Osteocyte (in vitro differentiated cells): ENCODE measurements at regions not wholly inside any gene's neighbourhood (a gene's known extent, or its start where the extent isn't known, plus 50 kb on each side); places are given as distances from the start of the nearest gene placed in this dataset.
A peak's percentile ranks its signal among the peaks of the same experiment; 100 is the strongest.
"Not testable (repeated sequence)": the region's sequence is repeated elsewhere in the genome, so short reads cannot be mapped to it uniquely, and the experiment has no call there.

Experiments
- DNase-seq: peaks from one replicate; pipeline ENCODE4 v3.0.0; 2021; ENCODE audit warnings: mixed read lengths; ENCODE audit not compliant: unreplicated experiment; ENCODE audit errors: extremely low spot score
- H3K27ac Mint-ChIP-seq: one replicate; pipeline ENCODE4 v1.8.0; 2021; ENCODE audit warnings: mild to moderate bottlenecking, mixed read lengths; ENCODE audit not compliant: unreplicated experiment
- H3K27me3 Mint-ChIP-seq: one replicate; pipeline ENCODE4 v1.8.0; 2021; ENCODE audit warnings: mixed read lengths; ENCODE audit not compliant: unreplicated experiment
- H3K36me3 Mint-ChIP-seq: one replicate; pipeline ENCODE4 v1.8.0; 2021; ENCODE audit warnings: mixed read lengths; ENCODE audit not compliant: unreplicated experiment
- H3K4me1 Mint-ChIP-seq: one replicate; pipeline ENCODE4 v1.8.0; 2021; ENCODE audit warnings: mixed read lengths; ENCODE audit not compliant: unreplicated experiment
- H3K4me3 Mint-ChIP-seq: one replicate; pipeline ENCODE4 v1.8.0; 2021; ENCODE audit warnings: mild to moderate bottlenecking, moderate library complexity, mixed read lengths; ENCODE audit not compliant: unreplicated experiment
- H3K9me3 Mint-ChIP-seq: one replicate; pipeline ENCODE4 v1.8.0; 2021; ENCODE audit warnings: mixed read lengths; ENCODE audit not compliant: unreplicated experiment

DNA sequence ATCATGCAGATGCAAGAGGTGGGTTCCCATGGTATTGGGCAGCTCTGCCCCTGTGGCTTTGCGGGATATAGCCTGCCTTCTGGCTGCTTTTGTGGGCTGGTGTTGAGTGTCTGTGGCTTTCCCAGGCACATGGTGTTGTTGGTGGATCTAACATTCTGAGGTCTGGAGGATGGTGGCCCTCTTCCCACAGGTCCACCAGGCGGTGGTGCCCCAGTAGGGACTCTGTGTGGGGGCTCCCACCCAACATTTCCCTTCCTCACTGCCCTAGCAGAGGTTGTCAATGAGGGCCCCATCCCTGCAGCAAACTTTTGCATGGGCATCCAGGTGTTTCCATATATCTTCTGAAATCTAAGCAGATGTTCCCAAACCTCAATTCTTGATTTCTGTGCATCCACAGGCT lies 420.5 kb upstream of the TPTE start:
- not testable (repeated sequence) for H3K4me3 Mint-ChIP-seq, H3K9me3 Mint-ChIP-seq, H3K27me3 Mint-ChIP-seq, H3K4me1 Mint-ChIP-seq, H3K36me3 Mint-ChIP-seq, H3K27ac Mint-ChIP-seq
- DNase-seq, result peak; percentile 65

DNA sequence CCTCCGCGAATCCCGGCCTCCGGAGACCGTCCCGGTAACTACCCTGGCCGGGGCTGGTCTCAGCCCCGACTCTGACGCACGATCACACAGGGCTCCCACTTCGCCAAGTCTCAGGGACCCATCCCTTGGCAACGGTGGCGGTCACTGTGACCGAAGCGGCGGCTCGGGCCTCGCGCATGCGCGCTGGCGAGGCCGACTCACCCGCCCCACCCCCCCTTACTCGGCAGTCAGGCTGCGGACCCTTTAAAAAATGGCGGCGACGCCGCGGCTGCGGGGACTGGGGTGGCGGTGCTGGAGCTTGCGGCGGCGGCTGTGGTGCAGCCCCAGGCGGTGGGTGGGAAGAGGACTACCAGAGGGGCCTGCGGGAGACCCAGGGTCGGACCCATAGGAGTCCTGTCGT lies 402.0 kb upstream of the TPTE start:
- H3K4me1 Mint-ChIP-seq, H3K27ac Mint-ChIP-seq, H3K9me3 Mint-ChIP-seq, H3K36me3 Mint-ChIP-seq, H3K4me3 Mint-ChIP-seq, H3K27me3 Mint-ChIP-seq: not testable (repeated sequence)
- peak; percentile 84 for DNase-seq

GRCh38 chr21:10119746-10120535 lies 401.4 kb upstream of the TPTE start:
- not testable (repeated sequence) for H3K4me3 Mint-ChIP-seq, H3K27ac Mint-ChIP-seq

GRCh38 chr21:10120536-10120934 lies 400.8 kb upstream of the TPTE start:
- H3K4me1 Mint-ChIP-seq, H3K27me3 Mint-ChIP-seq, H3K27ac Mint-ChIP-seq, H3K9me3 Mint-ChIP-seq, H3K36me3 Mint-ChIP-seq, H3K4me3 Mint-ChIP-seq: not testable (repeated sequence)
- DNase-seq, result peak; percentile 81

More at GRCh38 chr21:10119746-10120535, 401.4 kb upstream of the TPTE start:
- DNase-seq, result peak; percentile 84
- H3K9me3 Mint-ChIP-seq, H3K36me3 Mint-ChIP-seq, H3K4me1 Mint-ChIP-seq, H3K27me3 Mint-ChIP-seq: not testable (repeated sequence)

- not testable (repeated sequence) for H3K27ac Mint-ChIP-seq, H3K9me3 Mint-ChIP-seq, H3K36me3 Mint-ChIP-seq, H3K27me3 Mint-ChIP-seq, H3K4me3 Mint-ChIP-seq, H3K4me1 Mint-ChIP-seq
- peak; percentile 75 for DNase-seq
Measured at GRCh38 chr21:10120965-10121550, 400.3 kb upstream of the TPTE start.

DNA sequence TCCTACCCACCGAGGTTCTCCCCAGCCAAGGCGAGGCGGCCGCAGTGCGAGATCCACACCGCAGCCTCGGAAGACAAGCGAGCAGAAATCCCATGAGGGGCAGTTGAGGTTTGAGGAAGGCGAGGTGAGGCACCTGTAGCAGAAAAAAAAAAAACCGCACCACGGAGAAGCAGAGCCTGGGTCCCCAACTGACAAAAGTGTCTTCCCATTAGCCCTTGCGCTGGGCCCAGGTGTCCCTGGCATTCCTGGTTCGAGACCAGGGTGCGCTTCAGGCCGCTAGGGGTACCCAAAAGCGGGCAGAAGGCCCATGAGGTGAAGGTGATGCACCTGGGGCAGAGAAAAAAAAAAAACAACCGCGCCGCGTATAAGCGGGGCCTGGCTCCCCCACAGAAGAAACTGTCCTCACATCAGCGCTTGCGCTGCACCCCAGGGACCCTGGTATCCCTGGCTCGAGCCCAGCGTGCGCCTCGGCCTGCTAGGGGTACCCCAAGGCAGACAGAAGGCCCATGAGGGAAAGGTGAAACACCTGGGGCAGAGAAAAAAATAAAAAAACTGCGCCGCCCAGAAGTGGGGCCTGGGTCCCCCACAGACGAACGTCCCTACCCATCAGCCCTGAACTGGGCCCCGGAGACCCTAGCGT lies 399.4 kb upstream of the TPTE start:
- H3K4me3 Mint-ChIP-seq, H3K27ac Mint-ChIP-seq, H3K36me3 Mint-ChIP-seq, H3K4me1 Mint-ChIP-seq, H3K9me3 Mint-ChIP-seq, H3K27me3 Mint-ChIP-seq: not testable (repeated sequence)
- DNase-seq, result peak; percentile 71

DNA sequence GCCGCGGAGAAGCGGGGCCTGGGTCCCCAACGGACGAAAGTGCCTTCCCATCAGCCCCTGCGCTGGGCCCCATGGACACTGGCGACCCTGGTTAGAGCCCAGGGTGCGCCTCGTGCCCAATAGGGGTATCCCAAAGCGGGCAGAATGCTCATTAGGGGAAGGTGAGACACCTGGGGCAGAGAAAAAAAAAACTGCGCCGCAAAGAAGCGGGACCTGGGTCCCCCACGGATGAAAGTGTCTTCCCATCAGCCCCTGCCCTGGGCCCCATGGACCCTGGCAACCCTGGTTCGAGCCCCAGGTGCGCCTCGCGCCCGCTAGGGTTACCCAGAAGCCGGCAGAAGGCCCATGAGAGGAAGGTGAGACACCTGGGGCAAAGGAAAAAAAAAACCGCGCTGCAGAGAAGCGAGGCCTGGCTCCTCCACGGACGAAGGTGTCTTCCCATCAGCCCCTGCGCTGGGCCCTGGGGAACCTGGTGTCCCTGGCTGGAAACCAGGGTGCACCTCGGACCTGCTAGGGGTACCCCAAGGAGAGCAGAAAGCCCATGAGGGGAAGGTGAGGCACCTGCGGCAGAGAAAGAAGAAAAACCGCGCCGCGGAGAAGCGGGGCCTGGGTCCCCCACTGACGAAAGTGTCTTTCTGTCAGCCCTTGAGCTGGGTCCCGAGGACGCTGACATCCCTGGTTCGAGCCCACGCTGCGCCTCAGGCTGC lies 398.4 kb upstream of the TPTE start:
- DNase-seq, result peak; percentile 85
- H3K36me3 Mint-ChIP-seq, H3K27me3 Mint-ChIP-seq, H3K27ac Mint-ChIP-seq, H3K4me3 Mint-ChIP-seq, H3K4me1 Mint-ChIP-seq, H3K9me3 Mint-ChIP-seq: not testable (repeated sequence)

DNA sequence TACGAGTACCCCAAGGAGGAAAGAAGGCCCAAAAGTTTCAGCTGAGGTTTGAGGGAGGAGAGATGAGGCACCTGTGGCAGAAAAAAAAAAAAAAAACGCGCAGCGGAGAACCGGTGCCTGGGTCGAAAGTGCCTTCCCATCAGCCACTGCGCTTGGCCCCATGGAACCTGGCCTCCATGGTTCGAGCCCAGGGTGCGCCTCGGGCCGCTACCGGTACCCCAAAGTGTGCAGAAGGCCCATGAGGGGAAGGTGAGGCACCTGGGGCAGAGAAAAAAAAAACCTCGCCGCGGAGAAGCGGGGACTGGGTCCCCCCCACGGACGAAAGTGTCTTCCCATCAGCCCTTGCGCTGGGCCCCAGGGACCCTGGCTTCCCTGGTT lies 397.9 kb upstream of the TPTE start:
- not testable (repeated sequence) for H3K36me3 Mint-ChIP-seq, H3K27me3 Mint-ChIP-seq, H3K4me3 Mint-ChIP-seq, H3K27ac Mint-ChIP-seq, H3K9me3 Mint-ChIP-seq, H3K4me1 Mint-ChIP-seq
- peak; percentile 81 for DNase-seq

DNA sequence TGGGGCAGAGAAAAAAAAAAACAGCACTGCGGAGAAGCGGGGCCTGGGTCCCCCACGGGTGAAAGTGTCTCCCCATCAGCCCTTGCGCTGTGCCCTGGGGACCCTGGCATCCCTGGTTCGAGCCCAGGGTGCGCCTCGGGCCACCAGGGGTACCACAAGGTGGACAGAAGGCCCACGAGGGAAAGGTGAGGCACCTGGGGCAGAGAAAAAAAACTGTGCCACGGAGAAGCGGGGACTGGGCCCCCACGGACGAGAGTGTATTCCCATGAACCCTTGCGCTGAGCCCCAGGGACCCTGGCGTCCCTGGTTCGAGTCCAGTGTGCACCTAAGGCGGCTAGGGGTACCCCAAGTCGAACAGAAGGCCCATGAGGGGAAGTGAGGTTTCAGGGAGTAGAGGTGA lies 395.8 kb upstream of the TPTE start:
- H3K36me3 Mint-ChIP-seq, H3K4me3 Mint-ChIP-seq, H3K27ac Mint-ChIP-seq, H3K4me1 Mint-ChIP-seq, H3K27me3 Mint-ChIP-seq, H3K9me3 Mint-ChIP-seq: not testable (repeated sequence)
- peak; percentile 84 for DNase-seq

DNA sequence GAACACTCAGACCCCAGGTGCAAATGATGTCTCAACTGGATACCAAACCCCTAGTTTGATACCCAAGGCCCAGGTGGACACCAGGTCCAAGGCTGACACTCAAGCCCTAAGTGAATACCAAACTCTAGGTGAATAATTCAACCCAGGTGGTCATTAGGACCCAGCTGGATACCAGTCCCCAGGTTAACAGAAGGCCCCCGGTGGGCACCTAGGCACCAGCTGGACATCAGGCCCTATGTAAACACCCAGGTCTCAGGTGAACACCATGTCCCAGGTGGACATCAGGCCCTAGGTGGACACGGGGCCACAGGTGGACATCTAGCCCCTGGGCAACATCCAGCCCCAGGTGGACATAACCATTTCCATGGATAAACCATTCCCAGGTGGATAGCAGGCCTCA lies 387.3 kb upstream of the TPTE start:
- H3K27me3 Mint-ChIP-seq, H3K36me3 Mint-ChIP-seq, DNase-seq, H3K9me3 Mint-ChIP-seq, H3K4me1 Mint-ChIP-seq, H3K27ac Mint-ChIP-seq, H3K4me3 Mint-ChIP-seq: not testable (repeated sequence)

- H3K27ac Mint-ChIP-seq, H3K4me3 Mint-ChIP-seq, H3K27me3 Mint-ChIP-seq: not testable (repeated sequence)
Measured at GRCh38 chr21:10135879-10136278, 385.5 kb upstream of the TPTE start.

GRCh38 chr21:10154178-10154577 lies 367.2 kb upstream of the TPTE start:
- not testable (repeated sequence) for H3K27me3 Mint-ChIP-seq, H3K4me3 Mint-ChIP-seq, DNase-seq, H3K4me1 Mint-ChIP-seq, H3K36me3 Mint-ChIP-seq, H3K9me3 Mint-ChIP-seq, H3K27ac Mint-ChIP-seq

More at GRCh38 chr21:10135879-10136278, 385.5 kb upstream of the TPTE start:
- H3K4me1 Mint-ChIP-seq, DNase-seq, H3K9me3 Mint-ChIP-seq, H3K36me3 Mint-ChIP-seq: not testable (repeated sequence)
